ENCODE measurements at regions not wholly inside any gene's neighbourhood (a gene's known extent, or its start where the extent isn't known, plus 50 kb on each side); places are given as distances from the start of the nearest gene placed in this dataset.

- no peaks in the 10 kb centered on the region for H3K36me3 Mint-ChIP-seq
- H4K20me1 ChIP-seq (ENCODE audit: low read depth), result no peaks in the 10 kb centered on the region
- no peaks in the 10 kb centered on the region for H3K9me3 Mint-ChIP-seq
- no peaks in the 10 kb centered on the region for H3K36me3 ChIP-seq
- H3K9ac ChIP-seq, result no peak overlapping the region
- H3K4me2 ChIP-seq, result no peak overlapping the region
- H3K27ac ChIP-seq, result no peak overlapping the region
- H3K9me3 ChIP-seq (ENCODE audit: low read depth), result no peaks in the 10 kb centered on the region
- no peak for DNase-seq (ENCODE audit: low spot score)
- H3K27ac Mint-ChIP-seq, result no peak overlapping the region
- TF ChIP-seq EZH2 (IDR thresholded peaks at IDR 0.05) (no peak), EZH2phosphoT487 (IDR thresholded peaks at IDR 0.05) (no peak), CTCF (IDR thresholded peaks at IDR 0.05) (no peak)
- H3K4me3 ChIP-seq, result no peak overlapping the region
- no peaks in the 10 kb centered on the region for H3K4me1 ChIP-seq
- no peaks in the 10 kb centered on the region for H3F3A ChIP-seq (ENCODE audit: low read depth)
- no peak overlapping the region for H2AFZ ChIP-seq (replicated peaks)
- no peaks in the 10 kb centered on the region for H3K27me3 Mint-ChIP-seq (ENCODE audit: insufficient read depth, low read depth)
- no peaks in the 10 kb centered on the region for H3K27me3 ChIP-seq
- H3K4me1 Mint-ChIP-seq, result no peaks in the 10 kb centered on the region
- H3K79me2 ChIP-seq (ENCODE audit: low read depth), result no peaks in the 10 kb centered on the region
- no peak overlapping the region for H3K4me3 Mint-ChIP-seq
Observed at GRCh38 chr20:18977441-18977840, 163.9 kb downstream of the SCP2D1 start.

- no peak overlapping the region for H3K4me2 ChIP-seq
- Mint-ChIP-seq H3K27ac (no peak overlapping the region), H3K4me3 (no peak overlapping the region), H3K36me3 (no peaks in the 10 kb centered on the region), H3K27me3 (ENCODE audit: insufficient read depth, low read depth) (no peaks in the 10 kb centered on the region), H3K9me3 (no peaks in the 10 kb centered on the region), H3K4me1 (no peaks in the 10 kb centered on the region)
- H3F3A ChIP-seq (ENCODE audit: low read depth), result no peaks in the 10 kb centered on the region
- no peaks in the 10 kb centered on the region for H4K20me1 ChIP-seq (ENCODE audit: low read depth)
- no peak overlapping the region for H3K4me3 ChIP-seq
- H3K27ac ChIP-seq, result no peak overlapping the region
- H3K4me1 ChIP-seq, result no peaks in the 10 kb centered on the region
- no peak overlapping the region for H2AFZ ChIP-seq (replicated peaks)
- H3K9me3 ChIP-seq (ENCODE audit: low read depth), result no peaks in the 10 kb centered on the region
- no peak overlapping the region for H3K9ac ChIP-seq
- no peak for TF ChIP-seq EZH2phosphoT487 (IDR thresholded peaks at IDR 0.05)
- no peak for TF ChIP-seq EZH2 (IDR thresholded peaks at IDR 0.05)
- TF ChIP-seq CTCF (IDR thresholded peaks at IDR 0.05), result no peak
- no peaks in the 10 kb centered on the region for H3K27me3 ChIP-seq
- no peak for DNase-seq (ENCODE audit: low spot score)
- H3K36me3 ChIP-seq, result no peaks in the 10 kb centered on the region
- H3K79me2 ChIP-seq (ENCODE audit: low read depth), result no peaks in the 10 kb centered on the region
Observed at GRCh38 chr20:18978311-18978710, 164.7 kb downstream of the SCP2D1 start.

- Histone ChIP-seq H3K27ac (no peak overlapping the region), H3K36me3 (no peaks in the 10 kb centered on the region), H3K9me3 (ENCODE audit: low read depth) (no peaks in the 10 kb centered on the region), H3F3A (ENCODE audit: low read depth) (no peaks in the 10 kb centered on the region), H3K4me2 (no peak overlapping the region), H3K27me3 (no peaks in the 10 kb centered on the region), H4K20me1 (ENCODE audit: low read depth) (no peaks in the 10 kb centered on the region), H3K79me2 (ENCODE audit: low read depth) (no peaks in the 10 kb centered on the region), H3K4me3 (no peak overlapping the region), H3K4me1 (no peaks in the 10 kb centered on the region), H3K9ac (no peak overlapping the region), H2AFZ (replicated peaks) (peak overlapping the region; percentile 26)
- H3K27me3 Mint-ChIP-seq (ENCODE audit: insufficient read depth, low read depth), result no peaks in the 10 kb centered on the region
- no peaks in the 10 kb centered on the region for H3K36me3 Mint-ChIP-seq
- TF ChIP-seq EZH2 (IDR thresholded peaks at IDR 0.05) (no peak), EZH2phosphoT487 (IDR thresholded peaks at IDR 0.05) (no peak), CTCF (IDR thresholded peaks at IDR 0.05) (no peak)
- no peak overlapping the region for H3K4me3 Mint-ChIP-seq
- DNase-seq (ENCODE audit: low spot score), result no peak
- no peak overlapping the region for H3K27ac Mint-ChIP-seq
- no peaks in the 10 kb centered on the region for H3K4me1 Mint-ChIP-seq
- H3K9me3 Mint-ChIP-seq, result no peaks in the 10 kb centered on the region
Observed at GRCh38 chr20:18979132-18979531, 165.5 kb downstream of the SCP2D1 start.
